ENCODE measurements at regions not wholly inside any gene's neighbourhood (a gene's known extent, or its start where the extent isn't known, plus 50 kb on each side); places are given as distances from the start of the nearest gene placed in this dataset.
"Not testable (repeated sequence)": the region's sequence is repeated elsewhere in the genome, so short reads cannot be mapped to it uniquely, and the experiment has no call there.

- peak; percentile 63 for DNase-seq
Observed at GRCh38 chr18:10320791-10321190, 133.6 kb upstream of the APCDD1 start.

DNA sequence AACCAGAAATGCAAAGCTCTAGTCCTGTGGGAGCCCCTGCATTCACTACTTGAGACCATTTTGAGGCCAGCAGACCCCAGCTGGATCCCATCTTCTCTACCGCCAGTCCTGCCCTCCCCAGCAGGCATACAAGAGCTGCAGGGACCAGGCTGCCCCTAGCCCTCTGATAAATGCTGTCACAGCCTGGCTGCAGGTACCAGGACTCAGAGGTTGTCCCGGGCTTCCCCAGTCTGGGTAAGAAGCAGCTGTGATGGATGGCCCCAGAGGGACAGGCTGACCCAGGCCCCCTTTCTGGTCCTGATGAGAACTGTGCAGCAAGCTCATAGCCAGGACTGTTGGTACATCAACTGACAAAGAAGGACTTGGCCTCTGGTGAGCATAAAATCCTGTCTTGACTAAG is 132.9 kb upstream of the APCDD1 start:
- no peak for DNase-seq

DNA sequence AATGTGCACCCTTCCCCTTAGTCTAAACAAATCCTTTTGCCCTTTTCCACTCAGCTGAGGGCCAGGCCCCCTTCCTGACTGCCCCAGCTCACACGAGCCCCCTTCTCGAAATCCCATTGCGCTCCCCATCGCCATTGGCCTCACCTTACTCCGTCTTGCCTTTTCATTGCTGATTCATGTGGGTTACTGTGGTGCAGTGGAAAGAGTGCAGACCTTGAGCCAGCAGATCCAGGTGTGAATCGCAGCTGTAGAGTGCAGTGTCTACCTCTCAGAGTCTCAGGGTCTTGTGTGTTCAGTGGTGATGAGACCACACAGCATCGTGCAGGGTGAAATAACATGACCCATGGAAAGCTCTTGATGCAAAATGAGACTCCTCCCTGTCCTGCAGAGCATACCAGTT is 132.4 kb upstream of the APCDD1 start:
- no peak for DNase-seq

DNA sequence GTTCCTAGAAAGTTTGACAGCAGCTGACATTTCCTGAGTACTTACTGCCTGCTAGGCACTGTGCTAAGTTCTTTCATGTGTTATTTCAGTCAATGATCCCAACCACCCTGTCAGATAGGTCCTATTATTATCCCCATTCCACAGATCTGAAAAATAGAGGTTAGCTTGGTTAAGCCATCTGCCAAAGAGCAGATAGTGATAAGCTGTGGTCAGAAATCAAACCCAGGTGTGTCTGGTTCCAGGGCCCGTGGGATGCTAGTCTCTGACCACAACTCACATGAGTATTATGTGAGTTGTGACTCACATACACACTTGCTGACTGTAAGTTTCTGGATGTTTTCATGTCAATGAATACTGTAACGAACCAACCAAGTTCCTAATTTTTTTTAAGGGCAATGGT is 132.0 kb upstream of the APCDD1 start:
- peak; percentile 43 for DNase-seq

DNA sequence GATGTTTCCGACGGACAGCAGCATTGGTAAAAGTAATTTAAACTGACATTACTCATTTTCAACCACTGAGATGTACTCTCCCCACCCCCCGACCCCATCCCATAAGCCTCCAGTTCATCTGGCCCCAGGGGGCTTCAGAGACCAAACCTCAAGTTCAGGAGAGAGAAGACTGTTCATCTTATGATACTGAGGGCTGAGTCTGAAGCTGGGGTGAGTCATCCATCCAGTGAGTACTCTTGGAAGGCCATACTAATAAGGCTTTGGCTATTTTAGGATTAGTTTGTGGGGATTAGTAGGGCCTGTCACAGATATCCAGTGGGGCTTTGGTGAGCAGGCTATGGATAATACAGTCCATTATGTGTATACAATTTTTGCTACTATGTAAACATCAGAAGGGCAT is 125.3 kb upstream of the APCDD1 start:
- no peak for DNase-seq

DNA sequence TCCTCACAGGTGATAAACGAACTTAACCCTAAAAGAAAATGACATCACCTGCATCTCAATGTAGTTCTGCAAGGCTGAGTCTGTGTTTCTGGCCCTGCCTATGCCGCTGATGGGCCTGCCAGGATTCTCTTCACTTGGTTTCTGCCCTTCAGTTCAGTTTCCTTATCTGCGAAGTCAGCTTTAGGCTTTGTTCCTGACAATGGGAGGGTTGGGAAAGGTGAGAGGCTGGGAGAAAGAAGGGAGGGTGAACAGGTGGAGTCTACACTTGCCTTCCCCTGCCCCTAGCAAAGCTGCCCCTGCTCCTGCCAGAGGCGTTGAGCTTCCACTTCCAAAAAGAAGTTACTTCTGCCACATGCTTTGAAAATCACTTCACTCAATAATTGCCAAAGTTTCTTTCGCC is 124.0 kb upstream of the APCDD1 start:
- DNase-seq, result no peak

DNA sequence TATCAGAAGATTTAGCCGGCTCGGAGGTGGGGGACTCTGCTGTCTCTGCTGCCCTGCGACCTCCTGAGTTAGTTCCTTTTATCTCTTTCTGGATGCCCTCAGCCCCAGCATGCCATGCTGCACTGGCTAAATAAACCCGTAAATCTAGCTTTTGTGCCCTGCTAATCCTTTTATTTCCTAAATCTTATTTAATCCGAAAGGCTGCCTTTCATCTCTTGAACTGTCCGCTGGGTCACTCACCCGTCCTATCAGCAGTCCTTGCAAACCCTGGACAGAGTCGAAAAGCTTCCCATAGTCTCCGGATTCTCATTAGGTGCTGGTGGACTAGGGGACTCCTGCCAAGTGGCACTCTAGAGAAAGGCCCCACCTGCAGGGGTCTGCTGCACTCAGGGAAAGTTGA is 122.0 kb upstream of the APCDD1 start:
- no peak for DNase-seq

DNA sequence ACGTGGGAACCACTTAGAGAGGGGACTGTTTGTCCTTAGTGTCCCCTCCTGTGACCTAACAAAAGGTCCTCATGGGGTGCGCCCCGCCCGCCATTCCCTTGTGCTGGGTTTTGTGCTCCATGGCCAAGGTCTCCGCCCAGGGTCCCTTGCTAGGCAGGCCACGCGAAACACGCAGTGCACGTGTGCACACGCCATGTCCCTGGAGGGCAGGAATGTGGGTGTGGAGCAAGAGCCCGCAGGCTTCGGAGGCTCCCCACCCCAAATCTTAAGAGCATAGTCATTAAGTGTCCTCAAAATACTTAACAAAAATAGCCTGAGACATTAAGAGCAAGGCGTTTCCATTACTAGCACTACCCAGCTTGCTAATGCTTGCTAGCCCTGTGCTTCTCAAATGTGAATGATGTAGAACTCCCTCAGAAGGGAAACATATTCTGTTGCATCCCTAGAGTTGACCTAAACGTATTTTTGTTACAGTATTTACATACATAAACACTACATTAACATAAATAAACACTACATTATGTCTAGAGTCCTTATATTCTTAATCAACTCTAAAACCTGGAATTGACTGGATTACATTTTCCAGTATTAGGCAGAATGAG is 117.6 kb upstream of the APCDD1 start:
- no peak for DNase-seq

- no peak for DNase-seq
Observed at GRCh38 chr18:10340821-10341220, 113.6 kb upstream of the APCDD1 start.

- no peak for DNase-seq
Observed at GRCh38 chr18:10343778-10344177, 110.7 kb upstream of the APCDD1 start.

DNA sequence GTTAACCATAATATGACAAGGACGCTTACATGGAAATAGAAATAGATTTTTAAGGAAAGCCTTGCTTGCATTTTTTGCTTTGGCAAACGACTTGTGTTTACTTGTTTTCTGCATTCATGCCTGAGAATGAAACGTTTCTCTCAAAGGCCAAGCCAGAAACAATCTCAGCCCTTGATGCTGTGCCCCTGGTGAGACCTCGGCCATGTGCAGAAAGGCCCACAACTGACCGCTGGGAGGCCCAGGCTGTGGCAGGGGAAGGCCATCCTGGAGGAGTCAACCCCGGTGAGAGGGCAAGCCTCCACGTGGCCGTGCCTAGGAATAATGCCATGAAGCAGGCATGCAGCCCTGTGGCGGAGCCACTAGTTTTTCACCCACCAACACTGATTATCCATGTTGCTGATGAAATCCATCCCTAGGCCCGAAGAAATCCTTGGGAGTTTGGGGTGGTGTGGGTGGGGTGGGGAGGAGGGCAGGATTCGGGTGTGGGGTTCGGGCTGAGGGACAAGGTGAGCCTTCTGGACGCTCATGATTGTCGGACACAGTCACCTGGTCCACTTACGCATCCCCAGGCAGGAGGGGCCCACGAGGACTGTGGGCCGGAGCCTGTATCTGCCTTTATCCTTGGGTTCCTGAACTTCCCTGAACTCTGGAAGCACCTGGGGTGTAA is 107.6 kb upstream of the APCDD1 start:
- DNase-seq, result no peak

GRCh38 chr18:10349561-10349960 is 104.9 kb upstream of the APCDD1 start:
- no peak for DNase-seq

DNA sequence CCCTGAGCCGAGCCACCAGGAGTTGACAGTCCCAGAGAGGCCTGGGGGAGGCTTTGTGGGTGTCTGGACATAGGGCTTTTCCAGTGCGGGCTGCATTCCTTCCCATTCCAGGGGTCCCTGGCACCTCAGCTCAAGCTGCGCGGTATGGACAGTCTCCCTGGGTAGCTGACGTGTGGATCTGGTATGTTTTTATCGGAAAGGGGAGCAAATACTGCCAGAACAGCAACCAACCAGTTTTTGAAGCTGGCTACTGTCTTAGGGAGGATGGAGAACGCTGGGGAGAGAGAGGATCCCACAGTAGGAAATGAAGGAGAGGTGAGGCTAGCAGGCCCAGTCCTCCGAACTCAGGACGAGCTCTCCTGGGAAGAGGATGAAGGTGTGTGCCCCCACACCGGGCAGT is 103.8 kb upstream of the APCDD1 start:
- no peak for DNase-seq

DNA sequence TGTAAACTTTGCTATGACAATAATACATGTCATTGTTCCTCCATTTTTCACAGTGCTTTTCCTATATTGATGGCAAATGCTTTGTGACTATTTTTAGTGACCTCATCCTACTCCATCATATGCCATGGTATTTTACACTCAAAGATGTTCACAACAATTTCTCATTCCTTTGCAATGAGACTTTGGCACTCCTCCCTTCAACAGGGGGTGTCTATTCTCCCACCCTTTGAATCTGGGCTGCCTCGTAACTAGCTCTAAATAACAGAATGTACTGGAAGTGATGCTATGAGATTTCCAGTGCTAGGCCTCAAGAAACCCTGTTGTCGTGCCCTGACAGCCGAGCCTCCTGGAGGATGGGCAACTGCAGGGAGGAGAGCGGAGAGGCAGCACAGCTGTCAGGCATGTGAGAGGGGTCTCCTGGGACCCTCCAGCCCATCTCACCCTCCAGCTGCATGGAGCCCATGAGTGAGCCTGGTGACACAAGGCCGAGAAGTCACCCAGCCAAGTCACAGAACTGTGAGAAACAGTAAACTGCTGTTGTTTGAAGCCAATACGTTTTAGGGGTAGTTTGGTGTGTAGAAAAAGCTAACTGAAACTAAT is 103.1 kb upstream of the APCDD1 start:
- DNase-seq, result no peak

- DNase-seq, result no peak
Observed at GRCh38 chr18:10351858-10352257, 102.6 kb upstream of the APCDD1 start.

DNA sequence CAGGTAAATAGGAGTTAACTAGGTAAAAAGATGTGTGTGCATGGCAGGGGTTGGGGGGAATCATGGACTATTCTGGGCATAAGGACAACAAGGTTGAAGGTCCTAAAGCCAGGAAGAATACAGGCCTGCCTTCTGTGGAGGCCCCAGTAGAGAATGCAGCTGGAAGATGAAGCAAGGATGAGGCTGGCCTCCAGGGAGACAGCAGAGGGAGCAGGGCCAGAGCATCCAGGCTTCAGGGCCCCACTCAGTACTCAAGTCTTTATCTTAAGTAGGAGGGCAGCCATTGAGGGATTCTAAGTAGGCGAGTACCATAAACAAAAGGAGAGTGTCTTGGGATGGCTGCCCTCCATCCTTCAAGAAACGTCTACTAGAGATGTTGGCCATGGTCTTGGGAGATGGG is 101.8 kb upstream of the APCDD1 start:
- DNase-seq, result no peak

- DNase-seq, result no peak
Observed at GRCh38 chr18:10353791-10354190, 100.6 kb upstream of the APCDD1 start.

- peak; percentile 29 for DNase-seq
Observed at GRCh38 chr18:10354241-10354811, 100.1 kb upstream of the APCDD1 start.

DNA sequence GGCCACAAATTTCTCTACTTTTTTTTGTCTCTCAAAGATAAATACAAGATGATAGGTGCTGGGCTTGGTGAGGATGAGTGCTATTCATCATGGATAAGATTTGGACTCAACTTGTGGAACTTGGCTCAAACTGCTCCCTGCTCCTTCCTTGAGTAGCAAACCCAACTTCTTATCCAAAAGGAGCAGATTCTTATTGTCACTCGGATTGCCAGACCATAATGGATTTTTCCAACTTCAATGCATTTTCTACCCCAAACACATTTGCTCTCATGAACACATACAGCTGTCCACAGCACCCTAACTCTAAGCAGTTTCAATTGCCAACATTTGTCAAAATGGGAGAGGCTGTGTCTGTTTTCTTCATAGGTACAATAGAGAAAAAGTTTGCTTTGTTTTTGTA is 99.5 kb upstream of the APCDD1 start:
- no peak for DNase-seq

- DNase-seq, result not testable (repeated sequence)
Observed at GRCh38 chr18:10356999-10357398, 97.4 kb upstream of the APCDD1 start.

- no peak for DNase-seq
Observed at GRCh38 chr18:10361660-10362059, 92.8 kb upstream of the APCDD1 start.

- no peak for DNase-seq
Observed at GRCh38 chr18:10365021-10365500, 89.4 kb upstream of the APCDD1 start.

- DNase-seq, result no peak
Observed at GRCh38 chr18:10365901-10366300, 88.5 kb upstream of the APCDD1 start.

GRCh38 chr18:10367836-10368235 is 86.6 kb upstream of the APCDD1 start:
- DNase-seq, result peak; percentile 52
